GF-D8 (cell line): ENCODE measurements at regions not wholly inside any gene's neighbourhood (a gene's known extent, or its start where the extent isn't known, plus 50 kb on each side); places are given as distances from the start of the nearest gene placed in this dataset.
"Not testable (repeated sequence)": the region's sequence is repeated elsewhere in the genome, so short reads cannot be mapped to it uniquely, and the experiment has no call there.

ENCODE experiments used
- DNase-seq: peaks from one replicate; lab custom pipeline; 2025; lab: John Stamatoyannopoulos, UW

- DNase-seq: not testable (repeated sequence)
Observed at GRCh38 chr13:76659074-76659473, 227.1 kb downstream of the KCTD12 start.

- DNase-seq: no peak
Observed at GRCh38 chr13:76656500-76656899, 229.7 kb downstream of the KCTD12 start.

GRCh38 chr13:76656056-76656455 lies 230.1 kb downstream of the KCTD12 start:
- no peak for DNase-seq

- no peak for DNase-seq
Observed at GRCh38 chr13:76654263-76654662, 231.9 kb downstream of the KCTD12 start.

- no peak for DNase-seq
Observed at GRCh38 chr13:76651286-76651685, 234.9 kb downstream of the KCTD12 start.

GRCh38 chr13:76647550-76647949 lies 238.7 kb downstream of the KCTD12 start:
- no peak for DNase-seq

- DNase-seq: no peak
Observed at GRCh38 chr13:76646946-76647345, 239.3 kb downstream of the KCTD12 start.

GRCh38 chr13:76645632-76646031 lies 240.6 kb downstream of the KCTD12 start:
- DNase-seq: no peak

- no peak for DNase-seq
Observed at GRCh38 chr13:76644906-76645305, 241.3 kb downstream of the KCTD12 start.

- no peak for DNase-seq
Observed at GRCh38 chr13:76643596-76643995, 242.6 kb downstream of the KCTD12 start.

GRCh38 chr13:76641056-76641455 lies 245.1 kb downstream of the KCTD12 start:
- no peak for DNase-seq

GRCh38 chr13:76638882-76639281 lies 247.3 kb downstream of the KCTD12 start:
- DNase-seq: no peak

GRCh38 chr13:76638181-76638580 lies 248.0 kb downstream of the KCTD12 start:
- DNase-seq: no peak

- no peak for DNase-seq
Observed at GRCh38 chr13:76637641-76638141, 248.5 kb downstream of the KCTD12 start.

- DNase-seq: no peak
Observed at GRCh38 chr13:76636829-76637228, 249.4 kb downstream of the KCTD12 start.

- DNase-seq: no peak
Observed at GRCh38 chr13:76635232-76636230, 250.7 kb downstream of the KCTD12 start.

GRCh38 chr13:76634431-76635191 lies 251.6 kb downstream of the KCTD12 start:
- no peak for DNase-seq

- no peak for DNase-seq
Observed at GRCh38 chr13:76632401-76633044, 253.7 kb downstream of the KCTD12 start.

- no peak for DNase-seq
Observed at GRCh38 chr13:76630629-76631230, 255.5 kb downstream of the KCTD12 start.

GRCh38 chr13:76622315-76623040 lies 263.7 kb downstream of the KCTD12 start:
- DNase-seq: no peak

GRCh38 chr13:76621705-76622104 lies 264.5 kb downstream of the KCTD12 start:
- DNase-seq: no peak
